MG63 (cell line): ENCODE measurements at regions not wholly inside any gene's neighbourhood (a gene's known extent, or its start where the extent isn't known, plus 50 kb on each side); places are given as distances from the start of the nearest gene placed in this dataset.
"Not testable (repeated sequence)": the region's sequence is repeated elsewhere in the genome, so short reads cannot be mapped to it uniquely, and the experiment has no call there.

Experiments used
- DNase-seq: peaks from one replicate; pipeline ENCODE4 v3.0.0-alpha.2; 2020
- H3K27me3 ChIP-seq: fragments of 250-450 bp; sonication (Bioruptor Pico); 2 replicates; pipeline ENCODE4 v1.5.1; 2020; ENCODE audit warnings: mild to moderate bottlenecking, moderate library complexity
- H3K36me3 ChIP-seq: fragments of 250-450 bp; sonication (Bioruptor Pico); 2 replicates; pipeline ENCODE4 v1.5.1; 2020; ENCODE audit warnings: mild to moderate bottlenecking, moderate library complexity
- H3K4me3 ChIP-seq: fragments of 250-450 bp; sonication (Bioruptor Pico); 2 replicates; pipeline ENCODE4 v1.5.1; 2020; ENCODE audit warnings: mild to moderate bottlenecking, moderate library complexity
- H3K9me3 ChIP-seq: fragments of 250-450 bp; sonication (Bioruptor Pico); 2 replicates; pipeline ENCODE4 v1.5.1; 2020; ENCODE audit warnings: mild to moderate bottlenecking, moderate library complexity

DNA sequence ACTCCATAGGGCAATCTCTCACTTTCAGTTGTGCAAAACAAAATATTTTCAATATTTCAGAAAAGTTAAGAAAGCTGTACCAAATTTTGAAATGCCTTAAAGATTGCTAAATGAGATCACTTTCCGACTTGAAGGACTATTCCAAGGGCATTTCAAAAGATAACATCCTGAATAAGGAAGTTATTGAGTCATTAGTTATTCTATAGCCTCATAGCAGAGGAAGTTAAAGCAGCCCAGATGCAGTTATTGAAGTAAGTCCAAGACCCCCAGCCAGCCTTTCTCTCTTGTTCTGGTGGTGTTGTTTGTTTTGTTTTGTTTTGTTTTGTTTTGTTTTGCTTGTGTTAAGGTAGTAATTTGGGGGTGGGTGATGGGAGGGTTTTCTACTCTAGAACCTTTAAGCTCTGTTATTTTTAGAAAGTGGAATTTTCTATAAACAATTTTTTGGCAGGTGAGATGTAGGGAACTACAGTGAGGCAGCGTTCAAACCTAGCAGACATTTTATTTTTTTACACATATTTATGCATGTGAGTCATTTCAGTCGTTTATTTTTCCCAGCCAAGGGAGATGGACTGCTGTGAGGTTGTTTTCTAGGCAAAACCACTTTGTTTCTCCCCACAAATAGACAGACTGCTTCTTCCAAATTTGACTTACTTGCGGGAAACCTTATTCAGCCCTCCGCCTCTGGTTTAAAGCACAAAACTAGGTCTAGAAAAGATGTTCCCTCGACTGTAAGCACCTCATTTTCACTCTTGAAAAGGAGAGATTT, 216.3 kb upstream of the ARPP21 start:
- H3K9me3 ChIP-seq = no peaks in the 10 kb centered on the region
- H3K27me3 ChIP-seq = no peaks in the 10 kb centered on the region
- no peaks in the 10 kb centered on the region for H3K36me3 ChIP-seq
- peak; percentile 11 for DNase-seq
- H3K4me3 ChIP-seq = no peak overlapping the region

DNA sequence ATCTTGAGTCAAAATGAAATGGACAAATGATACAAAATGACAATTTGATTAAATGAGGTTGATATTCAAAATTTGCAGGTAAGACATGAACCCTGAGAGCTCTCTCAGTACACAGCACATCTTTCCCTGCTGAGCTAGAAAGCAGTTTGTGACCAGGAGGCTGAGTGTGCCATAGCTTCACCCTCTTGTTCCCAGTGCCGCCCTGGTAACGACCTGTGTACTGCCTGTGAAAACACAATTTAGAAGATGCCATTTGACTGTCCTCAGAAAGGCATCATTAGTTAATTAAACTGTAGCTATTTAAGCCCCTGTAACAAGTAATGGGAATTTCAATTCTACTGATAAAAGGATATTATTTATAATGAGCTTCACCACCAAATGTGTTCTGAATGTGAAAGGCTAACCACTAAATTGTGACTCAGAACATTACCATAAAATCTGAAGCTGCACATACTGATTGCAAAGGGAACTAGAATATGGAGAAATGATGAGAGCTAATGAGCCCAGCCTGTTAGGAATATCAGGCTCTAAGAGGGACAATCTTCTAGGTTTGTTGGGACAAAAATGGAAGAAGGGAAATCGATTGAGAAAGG, 212.9 kb upstream of the ARPP21 start:
- Histone ChIP-seq H3K4me3 (no peak overlapping the region), H3K36me3 (no peaks in the 10 kb centered on the region)
- no peak for DNase-seq

GRCh38 chr3:35437381-35437780, 201.9 kb upstream of the ARPP21 start:
- no peak for DNase-seq
- H3K36me3 ChIP-seq = no peaks in the 10 kb centered on the region
- H3K27me3 ChIP-seq = no peaks in the 10 kb centered on the region
- no peak overlapping the region for H3K4me3 ChIP-seq
- no peaks in the 10 kb centered on the region for H3K9me3 ChIP-seq

More for the DNA sequence above, 212.9 kb upstream of the ARPP21 start:
- H3K27me3 ChIP-seq = no peaks in the 10 kb centered on the region
- H3K9me3 ChIP-seq = no peaks in the 10 kb centered on the region

GRCh38 chr3:35438101-35438500, 201.2 kb upstream of the ARPP21 start:
- no peaks in the 10 kb centered on the region for H3K36me3 ChIP-seq
- no peak overlapping the region for H3K4me3 ChIP-seq
- DNase-seq = no peak
- no peaks in the 10 kb centered on the region for H3K27me3 ChIP-seq
- no peaks in the 10 kb centered on the region for H3K9me3 ChIP-seq

DNA sequence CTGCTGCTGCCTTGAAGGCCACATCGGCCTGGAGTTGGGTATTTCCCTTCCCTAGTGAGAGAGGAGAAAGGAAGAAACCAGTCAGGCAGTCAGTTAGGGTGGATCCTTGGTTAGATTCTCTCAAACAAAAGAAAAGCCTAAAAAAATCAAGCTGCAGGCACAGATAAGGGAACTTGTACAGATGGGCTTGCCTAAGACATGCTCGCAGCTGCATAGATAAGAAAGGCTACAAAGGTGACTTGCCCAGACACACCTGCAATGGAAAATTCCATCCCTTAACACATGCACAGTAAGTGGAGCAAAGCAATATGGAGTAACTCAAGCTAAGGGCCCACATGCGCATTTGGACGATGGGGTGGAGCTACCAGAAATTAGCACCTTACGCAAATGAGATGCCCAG, 199.7 kb upstream of the ARPP21 start:
- Histone ChIP-seq H3K36me3 (no peaks in the 10 kb centered on the region), H3K9me3 (no peaks in the 10 kb centered on the region), H3K27me3 (no peaks in the 10 kb centered on the region), H3K4me3 (no peak overlapping the region)
- no peak for DNase-seq

- DNase-seq = no peak
- H3K36me3 ChIP-seq = no peaks in the 10 kb centered on the region
- H3K9me3 ChIP-seq = no peaks in the 10 kb centered on the region
- H3K4me3 ChIP-seq = no peak overlapping the region
- no peaks in the 10 kb centered on the region for H3K27me3 ChIP-seq
Measured at GRCh38 chr3:35440826-35441225, 198.5 kb upstream of the ARPP21 start.

DNA sequence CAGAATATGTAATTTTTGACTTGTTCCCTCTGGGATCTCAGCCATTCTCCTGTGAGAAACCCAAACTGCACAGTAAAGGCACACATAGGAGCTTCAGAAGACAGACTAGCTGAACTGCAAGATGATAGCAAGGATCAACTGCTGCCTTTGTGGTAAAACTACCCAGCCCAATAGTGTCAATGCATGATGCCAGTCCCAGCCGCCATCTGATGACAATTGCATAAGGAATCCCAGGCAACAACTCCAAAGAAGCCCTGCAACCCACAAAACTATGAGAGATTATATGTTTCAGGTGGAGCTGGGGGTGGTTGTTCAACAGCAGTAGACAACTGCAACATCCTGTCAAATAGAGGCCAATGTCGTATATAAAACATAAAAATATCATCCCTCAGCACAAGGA, 192.4 kb upstream of the ARPP21 start:
- H3K27me3 ChIP-seq = no peaks in the 10 kb centered on the region
- H3K9me3 ChIP-seq = no peaks in the 10 kb centered on the region
- no peak overlapping the region for H3K4me3 ChIP-seq
- no peaks in the 10 kb centered on the region for H3K36me3 ChIP-seq
- DNase-seq = no peak

- Histone ChIP-seq H3K4me3 (no peak overlapping the region), H3K36me3 (no peaks in the 10 kb centered on the region), H3K9me3 (no peaks in the 10 kb centered on the region), H3K27me3 (no peaks in the 10 kb centered on the region)
- DNase-seq = no peak
Measured at GRCh38 chr3:35448121-35448520, 191.2 kb upstream of the ARPP21 start.

- Histone ChIP-seq H3K27me3 (no peaks in the 10 kb centered on the region), H3K9me3 (no peaks in the 10 kb centered on the region), H3K36me3 (no peaks in the 10 kb centered on the region), H3K4me3 (no peak overlapping the region)
- DNase-seq = no peak
Measured at GRCh38 chr3:35448681-35449080, 190.6 kb upstream of the ARPP21 start.

DNA sequence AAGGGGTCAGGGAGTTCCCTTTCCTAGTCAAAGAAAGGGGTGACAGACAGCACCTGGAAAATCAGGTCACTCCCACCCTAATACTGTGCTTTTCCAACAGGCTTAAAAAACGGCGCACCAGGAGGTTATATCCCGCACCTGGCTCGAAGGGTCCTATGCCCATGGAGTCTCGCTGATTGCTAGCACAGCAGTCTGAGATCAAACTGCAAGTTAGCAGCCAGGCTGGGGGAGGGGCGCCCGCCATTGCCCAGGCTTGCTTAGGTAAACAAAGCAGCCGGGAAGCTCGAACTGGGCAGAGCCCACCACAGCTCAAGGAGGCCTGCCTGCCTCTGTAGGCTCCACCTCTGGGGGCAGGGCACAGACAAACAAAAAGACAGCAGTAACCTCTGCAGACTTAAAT, 184.5 kb upstream of the ARPP21 start:
- not testable (repeated sequence) for DNase-seq, H3K27me3 ChIP-seq, H3K9me3 ChIP-seq, H3K36me3 ChIP-seq, H3K4me3 ChIP-seq

DNA sequence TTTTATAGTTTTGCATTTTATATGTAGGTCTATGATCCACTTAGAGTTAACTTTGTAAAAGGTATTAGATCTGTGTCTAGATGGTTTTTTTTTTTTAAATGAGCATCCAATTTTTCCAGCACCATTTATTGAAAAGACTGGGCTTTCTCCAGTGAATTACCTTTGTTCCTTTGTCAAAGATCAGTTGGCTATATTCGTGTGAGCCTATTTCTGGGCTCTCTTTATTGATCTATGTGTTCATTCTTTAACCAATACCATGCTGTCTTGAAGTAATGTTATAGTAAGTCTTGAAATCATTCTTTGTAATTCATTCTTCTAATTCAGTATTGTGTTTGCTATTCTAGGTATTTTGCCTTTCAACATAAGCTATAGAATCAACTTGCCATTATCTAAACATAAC, 165.4 kb upstream of the ARPP21 start:
- H3K9me3 ChIP-seq = no peaks in the 10 kb centered on the region
- DNase-seq = no peak
- H3K27me3 ChIP-seq = no peaks in the 10 kb centered on the region
- no peaks in the 10 kb centered on the region for H3K36me3 ChIP-seq
- H3K4me3 ChIP-seq = no peak overlapping the region

DNA sequence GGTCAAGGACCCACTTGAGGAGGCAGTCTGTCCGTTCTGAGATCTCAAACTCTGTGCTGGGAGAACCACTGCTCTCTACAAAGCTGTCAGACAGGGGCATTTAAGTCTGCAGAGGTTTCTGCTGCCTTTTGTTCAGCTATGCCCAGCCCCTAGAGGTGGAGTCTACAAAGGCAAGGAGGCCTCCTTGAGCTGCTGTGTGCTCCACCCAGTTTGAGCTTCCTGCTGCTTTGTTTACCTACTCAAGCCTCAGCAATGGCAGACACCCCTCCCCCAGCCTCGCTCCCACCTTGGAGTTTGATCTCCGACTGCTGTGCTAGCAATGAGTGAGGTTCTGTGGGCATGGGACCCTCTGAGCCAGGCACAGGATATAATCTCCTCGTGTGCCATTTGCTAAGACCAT, 156.8 kb upstream of the ARPP21 start:
- not testable (repeated sequence) for DNase-seq, H3K9me3 ChIP-seq, H3K4me3 ChIP-seq, H3K27me3 ChIP-seq, H3K36me3 ChIP-seq

GRCh38 chr3:35483131-35483530, 156.2 kb upstream of the ARPP21 start:
- Histone ChIP-seq H3K36me3 (no peaks in the 10 kb centered on the region), H3K27me3 (no peaks in the 10 kb centered on the region), H3K4me3 (no peak overlapping the region), H3K9me3 (no peaks in the 10 kb centered on the region)
- no peak for DNase-seq

GRCh38 chr3:35484929-35485530, 154.3 kb upstream of the ARPP21 start:
- H3K36me3 ChIP-seq = no peaks in the 10 kb centered on the region
- H3K27me3 ChIP-seq = no peaks in the 10 kb centered on the region
- no peaks in the 10 kb centered on the region for H3K9me3 ChIP-seq
- no peak overlapping the region for H3K4me3 ChIP-seq
- no peak for DNase-seq

DNA sequence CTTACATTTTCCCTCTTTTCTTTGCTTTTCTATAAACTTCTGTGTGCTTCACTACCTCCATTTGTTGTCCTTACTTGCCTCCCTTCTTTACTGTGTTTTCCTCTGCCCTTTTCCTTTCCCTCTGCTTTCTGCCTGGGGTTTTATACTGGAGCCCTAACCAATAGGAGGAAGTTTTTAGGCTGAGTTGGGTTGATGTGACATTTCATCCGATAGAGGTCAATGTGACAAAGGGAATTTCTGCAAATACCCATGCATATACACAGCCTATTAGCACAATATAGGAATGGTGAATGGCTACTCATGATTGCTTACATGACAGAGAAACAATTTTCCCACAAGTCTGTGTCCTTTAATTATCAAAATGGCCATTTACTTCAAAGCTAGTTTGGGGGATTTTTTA, 153.0 kb upstream of the ARPP21 start:
- Histone ChIP-seq H3K27me3 (no peaks in the 10 kb centered on the region), H3K36me3 (no peaks in the 10 kb centered on the region), H3K4me3 (no peak overlapping the region), H3K9me3 (no peaks in the 10 kb centered on the region)
- no peak for DNase-seq

- Histone ChIP-seq H3K27me3 (no peaks in the 10 kb centered on the region), H3K9me3 (no peaks in the 10 kb centered on the region), H3K36me3 (no peaks in the 10 kb centered on the region), H3K4me3 (no peak overlapping the region)
- no peak for DNase-seq
Measured at GRCh38 chr3:35487376-35487775, 151.9 kb upstream of the ARPP21 start.

GRCh38 chr3:35488526-35488925, 150.8 kb upstream of the ARPP21 start:
- Histone ChIP-seq H3K36me3 (no peaks in the 10 kb centered on the region), H3K27me3 (no peaks in the 10 kb centered on the region), H3K4me3 (no peak overlapping the region), H3K9me3 (no peaks in the 10 kb centered on the region)
- no peak for DNase-seq

DNA sequence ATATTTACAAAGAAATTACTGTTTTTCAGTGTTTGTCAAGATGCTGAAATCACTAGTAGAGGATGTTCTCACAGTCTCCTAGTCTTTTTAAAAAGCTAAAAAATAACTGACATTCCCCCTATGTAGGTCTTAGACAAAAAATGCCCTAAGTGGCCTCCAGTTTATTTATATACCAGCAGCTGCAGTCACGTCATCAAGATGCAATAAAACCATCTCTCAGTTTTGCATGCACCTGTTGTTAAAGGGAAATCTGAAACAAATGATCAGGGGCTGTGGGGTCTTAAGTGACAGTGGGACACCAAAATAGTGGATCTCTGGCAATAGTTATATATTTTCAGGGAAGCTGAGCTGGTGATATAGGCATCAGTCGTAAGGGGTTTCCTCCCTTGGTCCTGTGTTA, 146.5 kb upstream of the ARPP21 start:
- Histone ChIP-seq H3K9me3 (no peaks in the 10 kb centered on the region), H3K27me3 (no peaks in the 10 kb centered on the region), H3K4me3 (no peak overlapping the region), H3K36me3 (no peaks in the 10 kb centered on the region)
- no peak for DNase-seq
